T1000 (cell line): ENCODE measurements at regions not wholly inside any gene's neighbourhood (a gene's known extent, or its start where the extent isn't known, plus 50 kb on each side); places are given as distances from the start of the nearest gene placed in this dataset.

Experiments
- DNase-seq: peaks from one replicate; lab custom pipeline; 2025; ENCODE audit warnings: mixed read lengths; lab: John Stamatoyannopoulos, UW

- no peak for DNase-seq
Observed at GRCh38 chr11:97136067-97136466, 746.3 kb downstream of the JRKL start.

GRCh38 chr11:97140885-97141494, 751.2 kb downstream of the JRKL start:
- no peak for DNase-seq

GRCh38 chr11:97143463-97143862, 753.6 kb downstream of the JRKL start:
- no peak for DNase-seq

GRCh38 chr11:97149741-97150140, 759.9 kb downstream of the JRKL start:
- DNase-seq, result no peak

GRCh38 chr11:97157221-97157740, 767.5 kb downstream of the JRKL start:
- no peak for DNase-seq

- no peak for DNase-seq
Observed at GRCh38 chr11:97158243-97158642, 768.4 kb downstream of the JRKL start.

- DNase-seq, result no peak
Observed at GRCh38 chr11:97163631-97164191, 773.9 kb downstream of the JRKL start.

- no peak for DNase-seq
Observed at GRCh38 chr11:97201743-97202612, 812.2 kb downstream of the JRKL start.

- DNase-seq, result no peak
Observed at GRCh38 chr11:97202613-97203292, 812.9 kb downstream of the JRKL start.

GRCh38 chr11:97218011-97218410, 828.2 kb downstream of the JRKL start:
- DNase-seq, result no peak

- DNase-seq, result no peak
Observed at GRCh38 chr11:97223647-97224046, 833.8 kb downstream of the JRKL start.

- no peak for DNase-seq
Observed at GRCh38 chr11:97224396-97224795, 834.6 kb downstream of the JRKL start.

- no peak for DNase-seq
Observed at GRCh38 chr11:97225794-97226193, 836.0 kb downstream of the JRKL start.

GRCh38 chr11:97229936-97230335, 840.1 kb downstream of the JRKL start:
- no peak for DNase-seq

- DNase-seq, result no peak
Observed at GRCh38 chr11:97231231-97231630, 841.4 kb downstream of the JRKL start.

- DNase-seq, result no peak
Observed at GRCh38 chr11:97234016-97234415, 844.2 kb downstream of the JRKL start.

- DNase-seq, result no peak
Observed at GRCh38 chr11:97237151-97237550, 847.3 kb downstream of the JRKL start.

- no peak for DNase-seq
Observed at GRCh38 chr11:97247601-97248000, 857.8 kb downstream of the JRKL start.

GRCh38 chr11:97254790-97255189, 865.0 kb downstream of the JRKL start:
- DNase-seq, result no peak

- no peak for DNase-seq
Observed at GRCh38 chr11:97259434-97259833, 869.6 kb downstream of the JRKL start.

GRCh38 chr11:97259884-97260283, 870.1 kb downstream of the JRKL start:
- DNase-seq, result no peak

- no peak for DNase-seq
Observed at GRCh38 chr11:97263183-97263858, 873.5 kb downstream of the JRKL start.
